OCI-LY7 (cell line): ENCODE measurements at regions not wholly inside any gene's neighbourhood (a gene's known extent, or its start where the extent isn't known, plus 50 kb on each side); places are given as distances from the start of the nearest gene placed in this dataset.

ENCODE experiments used
- CTCF ChIP-seq: fragments of 200-600 bp; sonication (generic); conservative IDR thresholded peaks from 2 replicates; pipeline ENCODE4 v1.5.1; 2014; ENCODE audit warnings: mild to moderate bottlenecking, antibody characterized with exemption, low read length, moderate library complexity, mixed read lengths
- EZH2phosphoT487 ChIP-seq: fragments of 200-600 bp; sonication (generic); IDR thresholded peaks from 2 replicates; pipeline ENCODE4 v1.6.1; 2018; ENCODE audit warnings: low read depth, borderline replicate concordance, mild to moderate bottlenecking, mixed run types, antibody characterized with exemption, low read length, moderate library complexity, mixed read lengths

DNA sequence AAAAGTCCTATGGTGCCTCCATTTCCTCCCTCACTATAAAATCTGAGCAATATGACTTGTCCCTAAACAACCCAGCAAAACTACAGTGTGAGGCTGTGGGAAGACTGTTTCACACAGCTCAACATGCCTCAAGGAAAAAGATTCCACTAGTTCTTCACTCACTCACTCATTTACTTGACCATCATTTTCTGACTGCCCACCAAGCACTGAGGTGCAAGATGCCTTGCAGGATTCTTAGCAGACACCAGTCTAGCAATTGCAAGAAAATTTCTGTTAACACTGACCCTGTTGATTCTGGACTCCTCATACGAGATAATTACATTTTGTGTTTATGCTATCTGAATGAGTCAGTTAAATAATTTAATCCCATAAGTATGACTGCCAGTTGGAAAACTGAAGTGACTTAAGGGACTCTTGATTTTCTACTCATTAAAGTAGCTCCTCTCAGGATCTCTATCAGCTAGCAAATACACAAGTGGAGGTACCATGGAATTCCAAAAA, 51.9 kb upstream of the PCBP1 start:
- TF ChIP-seq CTCF (no peak), EZH2phosphoT487 (no peak)
